ENCODE measurements at regions not wholly inside any gene's neighbourhood (a gene's known extent, or its start where the extent isn't known, plus 50 kb on each side); places are given as distances from the start of the nearest gene placed in this dataset.

DNA sequence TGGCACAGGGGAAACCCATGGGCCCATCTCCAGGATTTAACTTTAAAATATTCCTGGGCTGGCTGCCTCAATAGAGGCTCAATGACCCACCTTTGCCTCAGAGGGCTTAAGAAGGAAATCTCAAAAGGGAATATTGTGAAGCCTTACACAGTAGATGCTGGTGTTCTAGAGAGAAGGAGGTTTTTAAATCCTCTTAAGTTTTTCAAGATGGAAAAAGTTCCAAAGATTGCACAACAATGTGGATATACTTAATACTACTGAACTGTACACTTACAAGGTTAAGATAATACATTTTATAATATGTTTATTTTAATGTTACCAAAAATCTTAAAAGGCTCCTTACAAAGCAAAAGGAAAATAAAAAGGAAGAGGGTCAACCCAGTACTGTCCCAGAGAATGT is 54.9 kb upstream of the LCLAT1 start:
- H3K4me1 Mint-ChIP-seq, result no peaks in the 10 kb centered on the region
- no peaks in the 10 kb centered on the region for H3K9me3 Mint-ChIP-seq (ENCODE audit: low read depth)
- H3K4me3 Mint-ChIP-seq, result no peak overlapping the region
- no peaks in the 10 kb centered on the region for H3K36me3 Mint-ChIP-seq (ENCODE audit: low read depth)
- ChIA-PET CTCF (no interaction called here), POLR2A (interaction anchor here (0.5 kb wide), 1 partner anchor 24 kb away, joined by 3 read pairs; no protein-coding TSS in a partner anchor)
- no peak overlapping the region for H3K27ac Mint-ChIP-seq
- intact Hi-C loops (cut with DNase I, micrococcal nuclease), result no loop called here
- no peak for ATAC-seq
- H3K27me3 Mint-ChIP-seq, result no peaks in the 10 kb centered on the region
- DNase-seq, result no peak

DNA sequence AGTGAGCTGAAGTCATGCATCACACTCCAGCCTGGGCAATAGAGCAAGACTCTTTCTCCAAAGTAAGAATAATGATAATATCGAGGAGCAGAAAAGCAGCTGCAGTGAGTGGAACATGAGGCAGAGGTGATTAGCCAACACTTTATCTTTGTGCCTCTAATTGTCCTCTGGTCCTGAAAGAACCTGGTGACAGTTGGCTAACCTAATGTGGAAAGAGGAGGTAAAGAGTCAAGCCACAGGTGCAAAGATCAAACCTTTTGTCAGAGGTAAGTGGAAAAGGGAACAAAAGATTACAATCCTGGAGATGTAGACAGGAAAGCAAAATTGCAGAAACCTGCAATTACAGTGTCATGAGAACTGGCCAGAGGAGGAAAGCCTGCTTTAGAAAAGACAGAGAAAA is 53.5 kb upstream of the LCLAT1 start:
- Mint-ChIP-seq H3K36me3 (ENCODE audit: low read depth) (no peaks in the 10 kb centered on the region), H3K9me3 (ENCODE audit: low read depth) (no peaks in the 10 kb centered on the region), H3K27ac (no peak overlapping the region), H3K4me1 (no peaks in the 10 kb centered on the region), H3K4me3 (no peak overlapping the region), H3K27me3 (no peaks in the 10 kb centered on the region)
- ATAC-seq (no peak), DNase-seq (no peak)
- intact Hi-C loops (cut with DNase I, micrococcal nuclease), result no loop called here
- ChIA-PET POLR2A (no interaction called here), CTCF (interaction anchor here (1.2 kb wide), 1 partner anchor 10 kb away, joined by 7 read pairs; no protein-coding TSS in a partner anchor)

DNA sequence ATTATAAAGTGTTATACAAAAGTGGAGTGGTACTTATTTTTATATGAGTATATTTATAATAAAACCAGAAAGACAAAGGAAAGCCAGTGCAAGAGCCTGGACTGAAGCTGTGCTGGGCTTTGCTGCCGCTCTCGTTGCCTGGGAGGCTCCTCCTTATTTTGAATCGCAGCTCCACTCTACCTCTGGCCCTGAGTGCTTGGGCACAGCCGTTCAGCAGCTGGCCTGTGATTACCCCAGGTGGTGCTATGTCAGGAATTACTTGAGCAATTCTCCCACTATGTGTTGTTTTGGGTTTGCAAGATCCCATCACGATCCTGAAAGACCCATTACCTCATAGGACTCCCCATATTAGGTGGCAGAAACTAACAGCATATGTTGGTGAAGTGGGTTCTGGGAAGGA is 53.0 kb upstream of the LCLAT1 start:
- no peaks in the 10 kb centered on the region for H3K36me3 Mint-ChIP-seq (ENCODE audit: low read depth)
- H3K27ac Mint-ChIP-seq, result no peak overlapping the region
- DNase-seq (no peak), ATAC-seq (no peak)
- H3K9me3 Mint-ChIP-seq (ENCODE audit: low read depth), result no peaks in the 10 kb centered on the region
- no peaks in the 10 kb centered on the region for H3K27me3 Mint-ChIP-seq
- H3K4me3 Mint-ChIP-seq, result no peak overlapping the region
- H3K4me1 Mint-ChIP-seq, result no peaks in the 10 kb centered on the region
- ChIA-PET POLR2A (no interaction called here), CTCF (interaction anchor here (0.6 to 1.2 kb wide), 2 partner anchors 9 to 13 kb away, joined by 3 to 7 read pairs; no protein-coding TSS in a partner anchor)
- intact Hi-C loops (cut with DNase I, micrococcal nuclease), result no loop called here

DNA sequence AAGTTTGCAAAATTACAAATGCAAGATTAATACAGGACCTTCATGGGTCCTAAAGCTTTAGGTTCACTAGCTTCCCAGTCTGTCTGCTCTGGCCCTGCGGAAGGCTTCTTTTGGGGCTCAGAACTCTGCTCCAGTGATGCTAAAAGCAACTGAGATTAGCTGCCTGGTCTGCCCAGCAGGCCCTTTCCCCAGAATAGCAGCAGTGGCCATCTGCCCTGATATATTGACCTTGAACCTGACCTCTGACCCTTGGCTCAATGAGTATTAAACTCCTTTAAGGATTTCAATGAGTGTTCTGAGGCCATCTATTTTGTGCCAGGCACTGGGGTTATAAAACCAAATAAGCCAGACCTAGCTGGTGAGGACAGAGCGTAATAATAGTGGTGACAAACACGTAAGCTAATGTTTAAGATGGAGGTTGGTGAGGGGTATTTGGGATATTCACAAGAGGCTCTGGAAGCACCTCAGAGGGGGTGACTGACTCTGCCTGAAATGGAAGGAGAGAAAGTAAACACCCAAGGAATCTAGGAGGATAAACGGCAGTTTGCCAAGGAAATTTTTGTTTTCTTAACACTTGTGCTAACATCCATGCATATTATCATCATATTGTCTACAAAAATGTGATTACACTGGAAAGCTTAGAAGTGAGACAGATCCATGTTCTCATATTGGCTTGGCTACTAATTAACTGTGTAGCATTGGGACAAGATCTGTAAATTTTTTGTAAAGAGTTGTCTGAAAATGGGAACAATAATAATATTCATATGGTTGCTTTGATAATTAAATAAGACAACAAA is 50.4 kb upstream of the LCLAT1 start:
- DNase-seq (no peak), ATAC-seq (no peak)
- intact Hi-C loops (cut with DNase I, micrococcal nuclease), result no loop called here
- H3K4me1 Mint-ChIP-seq, result no peaks in the 10 kb centered on the region
- ChIA-PET POLR2A (no interaction called here), CTCF (interaction anchor here (1.5 kb wide), 1 partner anchor 13 kb away, joined by 3 read pairs; no protein-coding TSS in a partner anchor)
- no peak overlapping the region for H3K4me3 Mint-ChIP-seq
- H3K9me3 Mint-ChIP-seq (ENCODE audit: low read depth), result no peaks in the 10 kb centered on the region
- no peaks in the 10 kb centered on the region for H3K27me3 Mint-ChIP-seq
- H3K36me3 Mint-ChIP-seq (ENCODE audit: low read depth), result no peaks in the 10 kb centered on the region
- H3K27ac Mint-ChIP-seq, result no peak overlapping the region
